Cardiac fibroblast (primary cell): ENCODE measurements at regions not wholly inside any gene's neighbourhood (a gene's known extent, or its start where the extent isn't known, plus 50 kb on each side); places are given as distances from the start of the nearest gene placed in this dataset.

Source experiments
- DNase-seq, 2 donors: peaks; one replicate each; pipeline versions ENCODE4 v3.0.0 to v3.0.0-alpha.2; 2010; ENCODE audit warnings: low read depth in 2 of 2
- H3K4me3 ChIP-seq, 2 donors: replicated peaks in 1 of 2; 1 replicate in 1 of 2; 2 replicates in 1 of 2; pipeline ENCODE4 v1.5.1; 2011; ENCODE audit warnings: low read depth in 2 of 2, low read length in 2 of 2, mild to moderate bottlenecking in 2 of 2, moderate library complexity in 1 of 2
- TF ChIP-seq, protein P1 (sequence below): IDR thresholded peaks from one replicate; pipeline ENCODE4 v1.5.1; 2011; ENCODE audit warnings: low read depth, mild to moderate bottlenecking, low read length, inconsistent platforms

- no peak overlapping the region for H3K4me3 ChIP-seq
- DNase-seq, result no peak
- TF ChIP-seq, protein P1, sequence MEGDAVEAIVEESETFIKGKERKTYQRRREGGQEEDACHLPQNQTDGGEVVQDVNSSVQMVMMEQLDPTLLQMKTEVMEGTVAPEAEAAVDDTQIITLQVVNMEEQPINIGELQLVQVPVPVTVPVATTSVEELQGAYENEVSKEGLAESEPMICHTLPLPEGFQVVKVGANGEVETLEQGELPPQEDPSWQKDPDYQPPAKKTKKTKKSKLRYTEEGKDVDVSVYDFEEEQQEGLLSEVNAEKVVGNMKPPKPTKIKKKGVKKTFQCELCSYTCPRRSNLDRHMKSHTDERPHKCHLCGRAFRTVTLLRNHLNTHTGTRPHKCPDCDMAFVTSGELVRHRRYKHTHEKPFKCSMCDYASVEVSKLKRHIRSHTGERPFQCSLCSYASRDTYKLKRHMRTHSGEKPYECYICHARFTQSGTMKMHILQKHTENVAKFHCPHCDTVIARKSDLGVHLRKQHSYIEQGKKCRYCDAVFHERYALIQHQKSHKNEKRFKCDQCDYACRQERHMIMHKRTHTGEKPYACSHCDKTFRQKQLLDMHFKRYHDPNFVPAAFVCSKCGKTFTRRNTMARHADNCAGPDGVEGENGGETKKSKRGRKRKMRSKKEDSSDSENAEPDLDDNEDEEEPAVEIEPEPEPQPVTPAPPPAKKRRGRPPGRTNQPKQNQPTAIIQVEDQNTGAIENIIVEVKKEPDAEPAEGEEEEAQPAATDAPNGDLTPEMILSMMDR, result no peak
Observed at GRCh38 chr5:133890314-133890713, 78.1 kb downstream of the C5orf15 start.

DNA sequence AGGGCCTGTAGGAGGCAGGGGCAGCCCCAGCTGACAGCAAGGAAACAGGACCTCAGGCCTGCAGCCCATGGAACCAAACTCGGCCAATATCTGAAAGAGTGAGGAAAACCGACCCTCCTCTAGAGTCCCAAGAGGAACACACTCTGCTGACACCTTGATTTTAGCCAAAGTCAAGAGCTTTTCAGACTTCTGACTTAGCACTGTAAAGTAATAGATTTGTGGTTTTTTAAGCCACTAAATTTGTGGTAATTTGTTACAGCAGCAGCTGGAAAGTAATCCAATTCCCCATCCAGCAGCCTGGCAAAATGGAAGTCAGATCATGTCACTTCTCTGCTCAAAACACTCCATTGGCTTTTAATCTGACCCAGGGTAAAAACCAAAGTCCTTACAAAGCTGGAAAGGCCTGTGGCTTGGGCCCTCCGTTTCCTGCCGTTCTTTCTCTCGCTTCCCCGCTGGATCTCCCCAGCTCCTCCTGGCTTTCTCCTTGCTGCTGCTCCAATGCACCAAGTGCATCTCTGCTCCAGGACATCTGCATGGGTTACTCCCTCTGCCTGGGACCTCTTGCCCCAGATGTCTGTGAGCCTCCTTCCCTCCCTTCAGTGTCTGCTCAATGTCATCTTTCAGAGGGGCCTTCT lies 79.0 kb downstream of the C5orf15 start:
- no peak overlapping the region for H3K4me3 ChIP-seq
- no peak for DNase-seq
- TF ChIP-seq, protein P1, result no peak

DNA sequence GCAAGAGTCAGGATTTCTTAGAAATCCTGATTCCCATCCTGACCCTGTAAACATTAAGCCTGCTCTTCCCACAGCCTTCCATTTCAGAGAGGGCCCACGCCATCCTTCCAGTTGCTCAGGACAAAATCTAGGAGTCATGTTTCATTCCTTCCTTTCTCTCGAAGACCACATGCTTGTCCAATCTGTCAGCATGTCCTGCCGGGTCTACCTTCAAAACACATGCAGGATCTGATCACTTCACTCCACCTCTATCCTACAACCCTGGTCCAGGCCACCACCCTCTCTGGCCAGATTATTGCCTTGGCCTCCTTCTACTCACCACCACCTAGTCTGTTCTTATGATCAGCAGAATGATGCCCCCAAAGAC lies 79.8 kb downstream of the C5orf15 start:
- no peak for DNase-seq
- TF ChIP-seq, protein P1, result no peak
- no peak overlapping the region for H3K4me3 ChIP-seq

DNA sequence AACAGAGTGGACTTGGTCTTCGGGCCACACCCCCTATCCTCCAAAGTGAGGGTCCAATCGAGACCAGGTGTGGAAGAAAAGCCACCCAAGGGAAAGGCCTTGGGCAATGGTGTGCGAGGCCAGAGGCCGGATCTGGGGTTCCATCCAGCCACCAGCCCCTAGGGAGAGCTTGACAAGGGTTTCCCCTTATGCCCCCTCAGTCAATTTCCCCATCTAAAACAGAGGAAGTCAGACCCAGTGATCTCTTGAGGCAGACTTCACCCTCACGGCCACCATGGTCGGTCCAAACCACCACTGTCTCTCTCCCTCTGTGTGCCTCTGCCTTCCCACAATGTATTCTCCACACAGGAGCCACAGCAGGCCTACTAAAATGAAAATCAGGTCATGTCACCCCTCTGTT lies 82.9 kb downstream of the C5orf15 start:
- H3K4me3 ChIP-seq, result no peak overlapping the region
- TF ChIP-seq, protein P1, result no peak
- no peak for DNase-seq

GRCh38 chr5:133884569-133885311 lies 83.7 kb downstream of the C5orf15 start:
- TF ChIP-seq, protein P1, result no peak
- DNase-seq, result peak; percentile 40 to 44
- no peak overlapping the region for H3K4me3 ChIP-seq

GRCh38 chr5:133883916-133884315 lies 84.5 kb downstream of the C5orf15 start:
- no peak for DNase-seq
- H3K4me3 ChIP-seq, result no peak overlapping the region
- TF ChIP-seq, protein P1, result no peak
